Muscle of back (tissue), 3 donors: ENCODE measurements at regions not wholly inside any gene's neighbourhood (a gene's known extent, or its start where the extent isn't known, plus 50 kb on each side); places are given as distances from the start of the nearest gene placed in this dataset.

Source experiments
- DNase-seq, 3 donors: peaks; one replicate each; pipeline versions ENCODE4 v3.0.0 to v3.0.0-alpha.2; 2013

DNA sequence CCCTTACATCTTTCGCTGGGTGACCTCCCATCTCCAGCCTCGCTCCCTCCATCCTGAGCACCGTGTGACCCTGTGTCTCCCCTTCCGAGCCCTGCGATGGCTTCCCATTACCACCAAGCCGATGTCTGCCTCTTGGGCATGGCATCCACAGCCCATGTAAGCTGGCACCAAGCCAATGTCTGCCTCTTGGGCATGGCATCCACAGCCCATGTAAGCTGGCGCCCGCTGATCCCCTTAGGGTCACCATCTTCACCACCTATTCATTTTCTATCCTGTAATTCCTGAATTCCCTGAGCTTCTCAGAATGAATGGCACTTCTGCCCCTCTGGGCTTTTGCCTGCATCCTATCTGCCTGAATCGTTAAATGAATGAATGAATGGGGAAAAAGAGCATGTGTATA is 478.2 kb upstream of the CCL2 start:
- no peak for DNase-seq

DNA sequence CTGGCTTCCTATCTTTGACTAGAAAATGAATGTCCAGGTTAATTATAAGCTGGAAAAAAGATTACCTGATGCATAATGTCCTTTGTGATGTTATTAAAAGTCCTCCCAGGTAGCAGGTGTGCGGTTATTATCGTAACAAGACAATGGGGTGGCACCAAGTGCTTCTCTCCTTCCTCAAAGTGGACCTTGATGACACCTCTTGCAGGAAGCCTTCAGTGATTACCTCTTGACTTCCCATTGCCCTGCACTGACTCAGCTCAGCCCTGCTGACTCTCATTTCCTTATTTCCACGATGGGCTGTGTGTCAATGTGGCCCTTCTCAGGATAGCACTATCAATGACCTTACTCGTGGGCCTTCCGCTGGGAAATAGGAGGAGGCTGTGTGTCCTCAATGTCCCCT is 477.4 kb upstream of the CCL2 start:
- DNase-seq = no peak

- DNase-seq = no peak
Observed at GRCh38 chr17:33778505-33779233, 476.4 kb upstream of the CCL2 start.

DNA sequence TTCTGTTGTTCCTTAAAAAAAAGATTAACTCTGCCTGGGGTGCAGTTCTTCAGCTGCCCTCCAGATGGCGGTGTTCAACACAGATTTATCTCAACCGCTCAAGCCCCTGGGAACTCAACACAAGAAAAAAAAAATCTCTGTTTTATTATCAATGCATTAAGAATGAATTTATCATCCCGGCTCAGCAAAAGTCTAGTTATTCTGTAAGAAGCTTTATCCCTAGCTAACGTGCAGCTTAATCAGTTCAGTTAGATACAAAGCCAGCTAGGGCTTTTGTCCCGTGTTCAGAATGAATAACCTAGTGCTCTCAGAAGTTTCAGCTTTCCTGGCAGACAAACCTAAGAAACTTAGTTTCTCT is 475.9 kb upstream of the CCL2 start:
- peak; percentile 28 to 73 (median 56) for DNase-seq

DNA sequence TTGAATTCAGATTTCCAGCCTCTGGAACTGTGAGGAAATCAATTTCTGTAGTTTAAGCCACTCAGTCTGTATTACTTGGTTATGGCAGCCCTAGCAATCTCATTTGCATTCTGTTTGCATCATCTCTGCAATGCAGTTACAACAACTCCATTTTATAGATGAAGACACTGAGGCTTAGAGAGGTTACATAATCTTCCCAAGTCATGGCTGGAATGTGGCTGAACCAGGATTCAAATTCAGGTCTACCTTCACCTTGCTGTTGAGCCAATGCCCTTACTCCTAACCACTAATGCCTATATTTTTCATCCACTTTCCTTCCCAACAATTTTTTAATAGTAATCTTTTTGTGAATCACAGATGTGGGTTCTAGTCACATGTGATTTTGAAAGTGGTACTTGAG is 469.8 kb upstream of the CCL2 start:
- DNase-seq = no peak

- DNase-seq = no peak
Observed at GRCh38 chr17:33786478-33786877, 468.6 kb upstream of the CCL2 start.

- no peak for DNase-seq
Observed at GRCh38 chr17:33789658-33790057, 465.4 kb upstream of the CCL2 start.

DNA sequence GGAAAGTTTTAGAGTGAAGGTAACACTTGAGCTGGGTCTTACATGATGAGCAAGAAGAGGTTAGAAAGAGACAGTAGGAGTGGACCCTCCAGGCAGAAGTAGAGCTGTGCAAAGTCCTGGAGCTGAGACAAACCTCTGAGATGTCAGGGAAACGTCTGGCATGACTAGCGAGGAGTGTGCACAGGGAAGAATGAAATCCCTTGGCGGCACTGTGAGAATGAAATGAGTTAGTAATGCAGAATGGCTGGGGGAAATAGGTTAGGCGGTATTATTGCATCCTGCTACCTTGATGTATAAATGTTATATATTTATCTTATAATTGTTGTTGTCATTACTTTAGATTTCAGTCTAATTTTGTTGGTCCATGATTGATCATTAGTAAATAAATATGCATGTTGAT is 457.9 kb upstream of the CCL2 start:
- no peak for DNase-seq

GRCh38 chr17:33798308-33798707 is 456.8 kb upstream of the CCL2 start:
- DNase-seq = no peak

GRCh38 chr17:33802349-33803198 is 452.5 kb upstream of the CCL2 start:
- no peak for DNase-seq

DNA sequence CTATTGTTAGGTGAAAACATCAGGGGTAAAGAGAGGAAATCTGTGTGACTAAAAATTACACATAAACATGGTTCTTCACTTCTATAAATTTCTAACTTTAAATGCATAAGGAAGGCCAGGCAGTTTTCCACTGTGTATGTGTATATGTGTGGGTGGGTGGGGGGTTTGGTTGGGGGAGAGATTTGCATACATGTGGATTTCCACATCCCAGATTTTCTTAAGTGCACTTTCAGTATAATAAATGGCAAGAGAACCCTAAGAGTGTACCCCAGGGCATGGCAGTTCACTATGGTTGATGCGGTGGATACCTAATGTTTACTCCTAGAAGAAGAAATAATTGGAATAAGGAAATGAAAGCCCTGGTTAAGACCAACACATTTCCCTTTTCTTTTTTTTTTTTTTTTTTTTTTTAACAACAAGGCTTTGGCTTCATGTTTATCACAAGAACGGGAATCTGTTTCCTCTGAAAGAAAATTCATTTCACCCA is 451.8 kb upstream of the CCL2 start:
- no peak for DNase-seq

- DNase-seq = no peak
Observed at GRCh38 chr17:33803686-33804085, 451.4 kb upstream of the CCL2 start.

GRCh38 chr17:33804401-33804800 is 450.7 kb upstream of the CCL2 start:
- no peak for DNase-seq

DNA sequence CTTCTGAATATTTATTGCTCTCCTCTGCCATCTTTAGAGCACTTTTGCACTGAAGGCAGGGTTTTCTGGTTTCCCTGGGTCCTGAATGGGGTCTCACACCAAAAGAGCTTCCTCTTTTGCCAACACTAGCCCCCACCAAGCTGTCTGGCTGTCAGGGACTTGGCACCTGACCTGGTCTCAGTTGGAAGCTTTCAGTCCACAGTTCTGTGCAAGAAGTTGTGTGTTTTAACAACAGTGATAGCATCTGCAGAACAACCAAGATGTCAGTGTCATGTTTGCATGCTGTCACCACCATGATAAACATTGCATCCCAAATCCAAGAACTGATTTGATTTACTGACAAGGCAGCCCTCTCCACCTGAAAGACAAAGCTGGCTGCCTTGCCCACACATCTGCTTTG is 448.5 kb upstream of the CCL2 start:
- DNase-seq = no peak

DNA sequence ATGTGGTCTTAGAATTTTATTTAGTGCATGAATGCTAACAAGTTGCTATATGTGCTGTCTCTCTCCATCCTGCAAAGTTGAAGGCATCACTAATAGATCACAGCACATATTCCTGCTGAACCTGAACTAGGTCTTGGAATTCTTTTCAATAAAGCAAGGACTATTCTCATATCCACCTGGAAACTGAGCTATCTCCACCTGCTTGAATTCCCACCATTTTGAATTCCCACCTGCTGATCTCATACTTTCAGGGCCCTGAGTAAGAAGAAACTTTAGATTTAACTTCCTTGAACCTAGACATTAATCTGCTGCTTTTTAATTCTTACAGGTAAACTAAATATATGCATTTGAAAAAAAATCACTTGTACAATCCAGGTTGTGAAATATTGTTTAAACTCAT is 445.3 kb upstream of the CCL2 start:
- no peak for DNase-seq

- DNase-seq = no peak
Observed at GRCh38 chr17:33811004-33811760, 443.9 kb upstream of the CCL2 start.

DNA sequence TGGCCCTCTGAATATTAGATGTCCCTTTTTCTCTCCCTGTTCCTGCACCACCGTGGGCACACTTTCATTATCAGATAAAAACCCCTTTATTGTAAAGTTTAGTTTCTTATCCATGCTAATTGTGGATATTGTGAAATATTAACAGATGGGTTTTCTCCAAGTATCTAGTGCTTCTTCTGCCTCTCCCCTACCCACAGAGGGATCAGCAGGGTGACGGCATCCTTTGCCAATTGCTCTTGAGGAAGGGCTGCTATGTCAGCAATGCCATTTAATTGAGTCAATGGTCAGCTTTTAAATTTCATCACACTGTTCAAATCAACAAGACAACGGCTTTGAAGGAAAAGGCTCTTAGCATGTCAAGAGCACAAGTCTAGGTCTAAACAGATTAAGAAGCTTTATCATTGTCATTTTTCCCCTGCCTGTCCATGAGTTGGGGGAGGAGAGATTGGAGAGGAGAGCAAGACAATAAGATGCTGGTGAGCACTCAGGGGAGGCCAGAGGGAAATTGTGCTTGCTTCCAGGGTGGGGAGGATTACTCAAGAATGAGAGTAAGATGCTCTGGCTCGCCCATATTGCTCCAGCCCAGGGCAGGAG is 443.0 kb upstream of the CCL2 start:
- no peak for DNase-seq

GRCh38 chr17:33814852-33815251 is 440.2 kb upstream of the CCL2 start:
- no peak for DNase-seq

GRCh38 chr17:33816036-33816435 is 439.0 kb upstream of the CCL2 start:
- no peak for DNase-seq

DNA sequence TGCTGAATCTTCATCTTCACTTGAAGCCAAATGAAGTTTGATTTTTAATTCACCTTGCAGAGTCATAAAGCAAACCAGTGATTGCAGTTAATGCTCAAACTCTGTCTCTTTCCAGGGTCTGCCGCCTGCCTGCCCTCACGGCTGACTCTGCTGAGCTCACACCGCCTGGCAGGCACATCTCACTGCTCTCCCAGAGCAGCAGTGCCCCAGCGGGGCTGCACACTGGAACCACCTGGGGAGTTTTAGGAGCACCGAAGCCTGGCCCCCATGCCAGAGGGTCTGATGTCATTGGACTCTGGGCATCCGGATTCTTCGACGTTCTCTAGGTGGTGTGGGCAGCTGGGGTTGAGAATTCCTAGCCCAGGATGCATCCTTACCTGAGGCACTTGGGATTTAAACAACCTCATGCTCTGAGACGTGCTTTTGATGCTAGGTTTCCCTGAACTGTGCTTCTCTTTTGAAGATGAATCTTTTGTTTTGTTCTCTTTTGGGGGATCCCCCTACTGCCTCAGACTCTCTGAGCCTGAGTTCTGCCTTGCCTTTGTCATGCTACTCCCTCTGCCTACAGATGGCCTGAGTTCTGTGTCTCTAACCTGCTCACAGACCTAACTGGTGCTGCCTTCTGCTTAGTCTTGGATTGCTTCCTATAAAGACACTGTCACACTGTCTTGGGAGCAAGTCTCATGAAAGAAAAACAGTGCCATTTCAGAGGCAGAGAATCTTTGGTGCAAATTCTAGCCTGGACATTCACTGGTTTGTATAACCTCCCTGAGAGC is 438.1 kb upstream of the CCL2 start:
- DNase-seq = no peak

GRCh38 chr17:33819539-33819938 is 435.5 kb upstream of the CCL2 start:
- DNase-seq = no peak
